ENCODE measurements at regions not wholly inside any gene's neighbourhood (a gene's known extent, or its start where the extent isn't known, plus 50 kb on each side); places are given as distances from the start of the nearest gene placed in this dataset.

- Mint-ChIP-seq H3K27me3 (ENCODE audit: low read depth, poor library complexity) (peaks cover 5% of the 10 kb centered on the region), H3K4me3 (peak overlapping the region; percentile 19), H3K4me1 (peaks cover 43% of the 10 kb centered on the region), H3K27ac (peak overlapping the region; percentile 39), H3K9me3 (no peaks in the 10 kb centered on the region), H3K36me3 (ENCODE audit: low read depth) (no peaks in the 10 kb centered on the region)
- TF ChIP-seq, protein P1, sequence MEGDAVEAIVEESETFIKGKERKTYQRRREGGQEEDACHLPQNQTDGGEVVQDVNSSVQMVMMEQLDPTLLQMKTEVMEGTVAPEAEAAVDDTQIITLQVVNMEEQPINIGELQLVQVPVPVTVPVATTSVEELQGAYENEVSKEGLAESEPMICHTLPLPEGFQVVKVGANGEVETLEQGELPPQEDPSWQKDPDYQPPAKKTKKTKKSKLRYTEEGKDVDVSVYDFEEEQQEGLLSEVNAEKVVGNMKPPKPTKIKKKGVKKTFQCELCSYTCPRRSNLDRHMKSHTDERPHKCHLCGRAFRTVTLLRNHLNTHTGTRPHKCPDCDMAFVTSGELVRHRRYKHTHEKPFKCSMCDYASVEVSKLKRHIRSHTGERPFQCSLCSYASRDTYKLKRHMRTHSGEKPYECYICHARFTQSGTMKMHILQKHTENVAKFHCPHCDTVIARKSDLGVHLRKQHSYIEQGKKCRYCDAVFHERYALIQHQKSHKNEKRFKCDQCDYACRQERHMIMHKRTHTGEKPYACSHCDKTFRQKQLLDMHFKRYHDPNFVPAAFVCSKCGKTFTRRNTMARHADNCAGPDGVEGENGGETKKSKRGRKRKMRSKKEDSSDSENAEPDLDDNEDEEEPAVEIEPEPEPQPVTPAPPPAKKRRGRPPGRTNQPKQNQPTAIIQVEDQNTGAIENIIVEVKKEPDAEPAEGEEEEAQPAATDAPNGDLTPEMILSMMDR (IDR thresholded peaks at IDR 0.05) = no peak
- DNase-seq = peak; percentile 34
These were observed 568.7 kb downstream of the UQCRFS1 start for GRCh38 chr19:28644169-28644775.

DNA sequence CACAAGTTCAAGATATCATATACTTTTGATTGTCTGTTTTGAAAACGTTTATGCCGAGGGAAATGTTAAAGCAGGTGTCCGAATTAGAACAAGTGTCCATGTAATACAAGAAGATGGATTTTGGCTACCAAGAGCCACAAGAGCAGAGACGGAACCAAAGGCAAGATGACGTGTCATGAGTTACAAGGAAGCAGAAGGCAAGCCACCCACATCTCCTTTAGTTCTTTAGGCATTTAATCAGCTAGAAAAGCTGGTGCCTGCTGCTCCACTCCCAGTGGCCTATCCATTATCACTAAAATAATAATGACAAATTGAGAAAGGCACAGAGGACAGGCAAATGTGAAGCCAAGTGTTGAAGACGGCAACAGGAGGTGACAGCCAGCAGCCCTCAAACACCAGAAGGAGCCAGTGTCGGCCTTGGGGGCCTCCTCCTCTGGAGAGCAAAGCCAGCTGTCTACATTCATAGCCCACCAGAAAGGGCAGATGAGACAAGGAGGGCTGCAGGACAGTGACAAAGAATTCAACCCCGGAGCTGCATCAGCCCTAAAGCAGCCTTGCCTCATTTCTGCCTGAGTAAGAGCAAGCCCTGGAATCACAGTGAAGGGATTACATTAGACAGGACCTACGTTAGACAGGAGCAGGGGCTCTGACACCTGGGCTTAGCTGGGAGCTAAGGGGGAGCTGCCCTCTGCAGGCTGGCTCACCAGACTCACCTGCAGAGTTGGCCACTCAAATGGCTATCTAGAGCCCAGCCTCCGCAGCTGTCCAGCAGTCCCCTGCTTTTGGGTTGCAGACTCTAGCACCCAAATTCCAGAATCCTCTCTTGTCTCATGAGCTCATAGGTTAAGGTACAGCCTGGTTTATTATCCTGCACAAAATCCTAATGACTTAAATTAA lies 569.9 kb downstream of the UQCRFS1 start:
- no peak for DNase-seq
- peaks cover 9% of the 10 kb centered on the region for H3K27me3 Mint-ChIP-seq (ENCODE audit: low read depth, poor library complexity)
- TF ChIP-seq, protein P1 (IDR thresholded peaks at IDR 0.05) = no peak
- H3K9me3 Mint-ChIP-seq = no peaks in the 10 kb centered on the region
- H3K27ac Mint-ChIP-seq = no peak overlapping the region
- peaks cover 48% of the 10 kb centered on the region for H3K4me1 Mint-ChIP-seq
- no peaks in the 10 kb centered on the region for H3K36me3 Mint-ChIP-seq (ENCODE audit: low read depth)
- H3K4me3 Mint-ChIP-seq = peak overlapping the region; percentile 12

DNA sequence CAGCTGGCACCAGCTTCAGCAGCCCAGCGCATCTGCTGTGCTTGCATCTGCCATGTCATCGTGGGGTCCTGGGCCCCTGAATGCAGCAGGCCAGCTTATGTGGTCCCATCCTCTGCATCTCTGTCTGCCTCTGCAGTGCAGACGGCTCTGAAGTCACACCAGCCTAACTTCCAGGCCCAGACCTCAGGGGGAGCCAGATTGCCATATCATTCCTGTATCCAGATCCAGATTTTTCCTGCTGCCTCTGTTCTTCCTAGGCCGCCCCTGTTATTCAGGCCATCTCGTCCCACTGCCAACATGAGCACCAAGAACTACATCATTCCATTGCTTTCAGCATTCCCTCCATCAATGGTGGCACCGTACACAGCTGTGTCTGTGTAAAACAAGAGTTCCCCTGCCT lies 571.6 kb downstream of the UQCRFS1 start:
- Mint-ChIP-seq H3K4me1 (peaks cover 48% of the 10 kb centered on the region), H3K4me3 (no peak overlapping the region), H3K36me3 (ENCODE audit: low read depth) (no peaks in the 10 kb centered on the region), H3K9me3 (peaks cover under 1% of the 10 kb centered on the region), H3K27ac (no peak overlapping the region), H3K27me3 (ENCODE audit: low read depth, poor library complexity) (peaks cover 5% of the 10 kb centered on the region)
- DNase-seq = no peak
- TF ChIP-seq, protein P1 (IDR thresholded peaks at IDR 0.05) = no peak

GRCh38 chr19:28640506-28640905 lies 572.4 kb downstream of the UQCRFS1 start:
- no peak for DNase-seq
- Mint-ChIP-seq H3K27me3 (ENCODE audit: low read depth, poor library complexity) (peaks cover 5% of the 10 kb centered on the region), H3K4me1 (peaks cover 48% of the 10 kb centered on the region), H3K4me3 (no peak overlapping the region), H3K27ac (no peak overlapping the region), H3K9me3 (peaks cover 8% of the 10 kb centered on the region), H3K36me3 (ENCODE audit: low read depth) (no peaks in the 10 kb centered on the region)
- TF ChIP-seq, protein P1 (IDR thresholded peaks at IDR 0.05) = no peak

DNA sequence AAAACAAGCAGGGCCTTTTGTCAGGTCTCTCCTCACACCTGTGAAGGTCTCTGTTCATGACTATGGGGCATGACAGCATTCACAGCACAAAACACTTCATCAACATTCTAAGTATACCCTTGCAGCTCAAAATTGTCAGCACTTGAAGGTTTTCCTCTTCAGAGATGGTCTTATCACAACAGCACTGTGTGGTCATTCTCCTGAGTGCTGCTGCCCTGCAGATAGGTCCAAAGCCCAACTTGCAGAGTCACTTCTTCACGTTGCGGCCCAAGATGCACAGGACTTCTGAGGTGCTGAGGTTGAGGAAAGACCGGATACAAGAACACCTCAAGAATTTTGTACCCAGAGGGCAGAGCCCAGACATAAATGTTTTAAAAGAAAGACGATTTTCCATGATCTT lies 574.5 kb downstream of the UQCRFS1 start:
- DNase-seq = no peak
- no peak overlapping the region for H3K4me3 Mint-ChIP-seq
- peaks cover 34% of the 10 kb centered on the region for H3K4me1 Mint-ChIP-seq
- TF ChIP-seq, protein P1 (IDR thresholded peaks at IDR 0.05) = no peak
- H3K27me3 Mint-ChIP-seq (ENCODE audit: low read depth, poor library complexity) = peaks cover 5% of the 10 kb centered on the region
- peaks cover 26% of the 10 kb centered on the region for H3K9me3 Mint-ChIP-seq
- H3K36me3 Mint-ChIP-seq (ENCODE audit: low read depth) = peaks cover 10% of the 10 kb centered on the region
- peak overlapping the region; percentile 15 for H3K27ac Mint-ChIP-seq
